ENCODE measurements at regions not wholly inside any gene's neighbourhood (a gene's known extent, or its start where the extent isn't known, plus 50 kb on each side); places are given as distances from the start of the nearest gene placed in this dataset.

DNA sequence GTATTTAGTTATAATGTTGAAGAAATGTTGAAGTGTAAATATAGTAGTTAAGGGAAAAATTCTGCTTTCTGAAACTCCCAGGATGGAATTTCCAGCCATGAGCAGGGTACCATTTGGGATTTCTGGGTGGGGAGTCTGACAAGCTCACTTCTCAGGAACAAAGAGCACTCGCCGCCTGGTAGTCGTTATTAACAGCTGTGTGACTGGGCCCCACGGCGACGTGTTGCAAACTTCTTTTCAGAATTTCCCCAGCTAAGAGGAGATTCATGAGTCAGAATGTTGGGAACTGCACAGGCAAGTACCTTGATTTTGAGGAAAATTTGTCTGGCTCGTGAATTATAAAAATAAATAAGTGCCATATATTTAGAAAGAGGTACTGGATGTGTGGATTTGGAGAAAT lies 103.7 kb downstream of the LACC1 start:
- H3K36me3 ChIP-seq (ENCODE audit: control insufficient read depth in 2 of 2, insufficient read depth in 2 of 2, low read length in 1 of 2), result no peaks in the 10 kb centered on the region
- no peaks in the 10 kb centered on the region for H3K9me3 ChIP-seq (replicated peaks; ENCODE audit: control insufficient read depth, insufficient read depth, low read length)
- in situ Hi-C loops (cut with MboI) (no loop called here), intact Hi-C loops (cut with micrococcal nuclease; ENCODE audit: unreplicated experiment) (loop anchor here (5.0 kb wide), 1 partner anchor 76 kb away; no protein-coding TSS in a partner anchor)
- FAIRE-seq, result no peak
- no peaks in the 10 kb centered on the region for H3K4me1 ChIP-seq (ENCODE audit: control insufficient read depth, insufficient read depth, low read length)
- no peak for DNase-seq (ENCODE audit: low read depth, low spot score)
- H3K9ac ChIP-seq (ENCODE audit: control insufficient read depth, insufficient read depth, low read length), result no peak overlapping the region
- SMC1A ChIA-PET (ENCODE audit: uncharacterized antibody, unreplicated experiment), result no interaction called here
- no peaks in the 10 kb centered on the region for H4K20me1 ChIP-seq (ENCODE audit: control insufficient read depth, insufficient read depth)
- RAD21 ChIA-PET (ENCODE audit: unreplicated experiment), result no interaction called here
- TF ChIP-seq MYB (IDR thresholded peaks at IDR 0.05; ENCODE audit: borderline replicate concordance, low read depth, low read length) (no peak), POLR2A (IDR thresholded peaks at IDR 0.05; ENCODE audit: low read depth, low read length) (no peak), POU2F2 (IDR thresholded peaks at IDR 0.05; ENCODE audit: borderline replicate concordance, low read depth, low read length) (no peak), NR2C1 (IDR thresholded peaks at IDR 0.05) (no peak), ZBED1 (IDR thresholded peaks at IDR 0.05; ENCODE audit: borderline replicate concordance) (no peak), SUPT20H (IDR thresholded peaks at IDR 0.05; ENCODE audit: borderline replicate concordance, control insufficient read depth, low read depth, low read length) (no peak), NRF1 (conservative IDR thresholded peaks at IDR 0.05; ENCODE audit: low read depth, low read length) (no peak), IRF4 (IDR thresholded peaks at IDR 0.05; ENCODE audit: low read depth, low read length) (no peak), DPF2 (IDR thresholded peaks at IDR 0.05) (no peak), BRCA1 (IDR thresholded peaks at IDR 0.05; ENCODE audit: low read depth, low read length) (no peak), MEF2B (IDR thresholded peaks at IDR 0.05; ENCODE audit: partially characterized antibody, poor library complexity, severe bottlenecking) (no peak), ZSCAN29 (IDR thresholded peaks at IDR 0.05) (no peak), CHD1 (IDR thresholded peaks at IDR 0.05; ENCODE audit: low read depth, low read length) (no peak)
- TF ChIP-seq, protein P1, sequence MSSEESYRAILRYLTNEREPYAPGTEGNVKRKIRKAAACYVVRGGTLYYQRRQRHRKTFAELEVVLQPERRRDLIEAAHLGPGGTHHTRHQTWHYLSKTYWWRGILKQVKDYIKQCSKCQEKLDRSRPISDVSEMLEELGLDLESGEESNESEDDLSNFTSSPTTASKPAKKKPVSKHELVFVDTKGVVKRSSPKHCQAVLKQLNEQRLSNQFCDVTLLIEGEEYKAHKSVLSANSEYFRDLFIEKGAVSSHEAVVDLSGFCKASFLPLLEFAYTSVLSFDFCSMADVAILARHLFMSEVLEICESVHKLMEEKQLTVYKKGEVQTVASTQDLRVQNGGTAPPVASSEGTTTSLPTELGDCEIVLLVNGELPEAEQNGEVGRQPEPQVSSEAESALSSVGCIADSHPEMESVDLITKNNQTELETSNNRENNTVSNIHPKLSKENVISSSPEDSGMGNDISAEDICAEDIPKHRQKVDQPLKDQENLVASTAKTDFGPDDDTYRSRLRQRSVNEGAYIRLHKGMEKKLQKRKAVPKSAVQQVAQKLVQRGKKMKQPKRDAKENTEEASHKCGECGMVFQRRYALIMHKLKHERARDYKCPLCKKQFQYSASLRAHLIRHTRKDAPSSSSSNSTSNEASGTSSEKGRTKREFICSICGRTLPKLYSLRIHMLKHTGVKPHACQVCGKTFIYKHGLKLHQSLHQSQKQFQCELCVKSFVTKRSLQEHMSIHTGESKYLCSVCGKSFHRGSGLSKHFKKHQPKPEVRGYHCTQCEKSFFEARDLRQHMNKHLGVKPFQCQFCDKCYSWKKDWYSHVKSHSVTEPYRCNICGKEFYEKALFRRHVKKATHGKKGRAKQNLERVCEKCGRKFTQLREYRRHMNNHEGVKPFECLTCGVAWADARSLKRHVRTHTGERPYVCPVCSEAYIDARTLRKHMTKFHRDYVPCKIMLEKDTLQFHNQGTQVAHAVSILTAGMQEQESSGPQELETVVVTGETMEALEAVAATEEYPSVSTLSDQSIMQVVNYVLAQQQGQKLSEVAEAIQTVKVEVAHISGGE (CRISPR knock-in tag; IDR thresholded peaks at IDR 0.05), result no peak
- TF ChIP-seq, protein P2, sequence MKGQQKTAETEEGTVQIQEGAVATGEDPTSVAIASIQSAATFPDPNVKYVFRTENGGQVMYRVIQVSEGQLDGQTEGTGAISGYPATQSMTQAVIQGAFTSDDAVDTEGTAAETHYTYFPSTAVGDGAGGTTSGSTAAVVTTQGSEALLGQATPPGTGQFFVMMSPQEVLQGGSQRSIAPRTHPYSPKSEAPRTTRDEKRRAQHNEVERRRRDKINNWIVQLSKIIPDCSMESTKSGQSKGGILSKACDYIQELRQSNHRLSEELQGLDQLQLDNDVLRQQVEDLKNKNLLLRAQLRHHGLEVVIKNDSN (IDR thresholded peaks at IDR 0.05; ENCODE audit: borderline replicate concordance, extremely low read length, insufficient read depth, low read depth, low read length), result no peak
- no peaks in the 10 kb centered on the region for H3K79me2 ChIP-seq (ENCODE audit: control insufficient read depth, insufficient read depth, low read length)
- no peak for ATAC-seq
- H2AFZ ChIP-seq (ENCODE audit: control insufficient read depth, low read depth, low read length), result no peak overlapping the region
- no peaks in the 10 kb centered on the region; a peak in 1 of 4 replicates for H3K27me3 ChIP-seq (replicated peaks in 1 of 2; ENCODE audit: control insufficient read depth in 2 of 2, insufficient read depth in 2 of 2, low read length in 1 of 2)
- H3K4me3 ChIP-seq, result no peak overlapping the region
- H3K27ac ChIP-seq (ENCODE audit: control insufficient read depth, insufficient read depth), result no peak overlapping the region
- 0% methylated on average over 7 of the region's 7 CpGs for WGBS (ENCODE audit: insufficient coverage, insufficient replicate concordance, low lambda C conversion rate, missing lambda C conversion rate)
- H3K4me2 ChIP-seq (ENCODE audit: control insufficient read depth, insufficient read depth), result no peak overlapping the region
- POLR2A ChIA-PET, result no interaction called here
- CTCF ChIA-PET, result no interaction called here
- BruUV-seq (replicated peaks), result no TSS peak

Data from GM12878 (cell line).